RWPE1 (cell line): ENCODE measurements at regions not wholly inside any gene's neighbourhood (a gene's known extent, or its start where the extent isn't known, plus 50 kb on each side); places are given as distances from the start of the nearest gene placed in this dataset.

Experiments used
- CTCF ChIA-PET: fragments of 350-600 bp; sonication (Branson Sonifier 250); formaldehyde crosslinking; extraction: SDS; loops from one replicate; lab custom pipeline; 2021; lab: Yijun Ruan, JAX
- POLR2A ChIA-PET: fragments of 400-600 bp; formaldehyde crosslinking; extraction: SDS; loops from one replicate; lab custom pipeline; 2020; ENCODE audit warnings: antibody characterized with exemption; ENCODE audit not compliant: low non-redundant PET; lab: Yijun Ruan, JAX
- DNase-seq: peaks from one replicate; pipeline ENCODE4 v3.0.0; 2012; ENCODE audit warnings: low spot score
- H3K27ac ChIP-seq: fragments of 450-650 bp; 2 replicates; pipeline ENCODE4 v1.5.1; 2017
- TF ChIP-seq, protein P1 (sequence below): fragments of 450-650 bp; conservative IDR thresholded peaks from 2 replicates; pipeline ENCODE4 v1.5.1; 2017; ENCODE audit warnings: low read depth, mild to moderate bottlenecking

GRCh38 chr4:35102066-35102465 lies 1142.2 kb downstream of the ARAP2 start:
- ChIA-PET POLR2A (no interaction called here), CTCF (interaction anchor here (0.5 to 0.7 kb wide), 2 partner anchors 43 to 847 kb away, joined by 3 to 5 read pairs; no protein-coding TSS in a partner anchor)
- TF ChIP-seq, protein P1, sequence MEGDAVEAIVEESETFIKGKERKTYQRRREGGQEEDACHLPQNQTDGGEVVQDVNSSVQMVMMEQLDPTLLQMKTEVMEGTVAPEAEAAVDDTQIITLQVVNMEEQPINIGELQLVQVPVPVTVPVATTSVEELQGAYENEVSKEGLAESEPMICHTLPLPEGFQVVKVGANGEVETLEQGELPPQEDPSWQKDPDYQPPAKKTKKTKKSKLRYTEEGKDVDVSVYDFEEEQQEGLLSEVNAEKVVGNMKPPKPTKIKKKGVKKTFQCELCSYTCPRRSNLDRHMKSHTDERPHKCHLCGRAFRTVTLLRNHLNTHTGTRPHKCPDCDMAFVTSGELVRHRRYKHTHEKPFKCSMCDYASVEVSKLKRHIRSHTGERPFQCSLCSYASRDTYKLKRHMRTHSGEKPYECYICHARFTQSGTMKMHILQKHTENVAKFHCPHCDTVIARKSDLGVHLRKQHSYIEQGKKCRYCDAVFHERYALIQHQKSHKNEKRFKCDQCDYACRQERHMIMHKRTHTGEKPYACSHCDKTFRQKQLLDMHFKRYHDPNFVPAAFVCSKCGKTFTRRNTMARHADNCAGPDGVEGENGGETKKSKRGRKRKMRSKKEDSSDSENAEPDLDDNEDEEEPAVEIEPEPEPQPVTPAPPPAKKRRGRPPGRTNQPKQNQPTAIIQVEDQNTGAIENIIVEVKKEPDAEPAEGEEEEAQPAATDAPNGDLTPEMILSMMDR: no peak
- no peak overlapping the region for H3K27ac ChIP-seq
- no peak for DNase-seq

GRCh38 chr4:35105486-35105885 lies 1138.8 kb downstream of the ARAP2 start:
- no peak for DNase-seq
- no peak overlapping the region for H3K27ac ChIP-seq
- TF ChIP-seq, protein P1: no peak
- ChIA-PET CTCF (no interaction called here), POLR2A (no interaction called here)

- CTCF ChIA-PET: no interaction called here
- TF ChIP-seq, protein P1: no peak
- DNase-seq: no peak
- POLR2A ChIA-PET: no interaction called here
- H3K27ac ChIP-seq: no peak overlapping the region
These were observed 1138.1 kb downstream of the ARAP2 start for GRCh38 chr4:35106091-35106734.

GRCh38 chr4:35124106-35124505 lies 1120.2 kb downstream of the ARAP2 start:
- CTCF ChIA-PET: no interaction called here
- no peak for DNase-seq
- TF ChIP-seq, protein P1: no peak
- H3K27ac ChIP-seq: no peak overlapping the region
- POLR2A ChIA-PET: no interaction called here

DNA sequence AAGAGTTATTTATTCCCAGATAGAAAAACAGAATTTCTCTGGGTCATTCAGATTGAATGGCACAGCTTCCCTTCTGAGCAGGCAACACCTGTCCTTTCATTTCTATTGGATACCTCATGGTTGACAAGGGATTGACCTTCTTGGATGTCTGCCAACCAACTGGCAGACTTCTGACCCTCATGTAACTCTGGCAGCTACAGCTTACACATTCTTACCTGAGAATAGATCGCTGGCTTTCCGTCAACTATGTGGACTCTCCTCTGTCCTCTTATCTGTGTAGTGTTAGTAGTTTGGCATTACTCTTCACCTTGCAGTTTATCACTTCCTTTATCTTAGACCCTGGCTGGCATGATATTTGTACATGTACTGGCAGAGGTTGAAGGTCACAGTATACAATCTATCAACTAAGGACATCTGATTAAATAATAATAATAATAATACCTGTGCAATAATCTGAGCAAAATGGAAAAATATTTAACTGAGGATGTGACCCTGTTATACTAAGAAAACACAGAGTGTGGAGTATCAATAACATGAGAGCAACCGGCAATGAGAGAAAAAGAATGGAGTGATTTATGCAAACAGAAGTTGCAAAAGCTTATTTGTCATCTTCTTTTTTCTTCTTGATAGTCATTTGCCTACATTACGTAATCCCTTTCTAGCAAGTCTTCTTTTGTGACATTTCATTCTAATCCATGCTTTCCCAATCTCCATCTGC lies 1118.2 kb downstream of the ARAP2 start:
- H3K27ac ChIP-seq: no peak overlapping the region
- TF ChIP-seq, protein P1: no peak
- ChIA-PET POLR2A (no interaction called here), CTCF (interaction anchor here (0.7 kb wide), 1 partner anchor 182 kb away, joined by 3 read pairs; no protein-coding TSS in a partner anchor)
- DNase-seq: no peak

DNA sequence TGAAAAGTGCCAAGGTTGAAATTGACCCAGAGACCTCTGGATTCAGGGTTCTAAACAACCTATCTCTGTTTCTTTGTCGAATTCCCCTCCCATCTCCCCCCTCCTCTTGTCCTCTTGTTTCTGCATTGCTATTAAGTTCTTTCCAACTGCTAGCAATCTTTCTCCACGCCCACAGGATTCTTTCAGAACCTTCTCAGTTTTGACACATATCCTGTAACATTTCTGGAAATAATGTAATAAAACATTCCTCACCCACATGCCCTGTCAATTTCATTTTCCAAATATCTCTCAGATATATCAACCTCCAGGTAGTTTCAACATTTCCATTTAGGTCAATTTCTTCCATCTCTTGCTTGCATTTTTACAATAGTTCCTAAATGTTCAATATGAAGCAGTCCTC lies 1105.9 kb downstream of the ARAP2 start:
- POLR2A ChIA-PET: no interaction called here
- TF ChIP-seq, protein P1: no peak
- CTCF ChIA-PET: no interaction called here
- no peak overlapping the region for H3K27ac ChIP-seq
- DNase-seq: no peak
